ENCODE measurements at regions not wholly inside any gene's neighbourhood (a gene's known extent, or its start where the extent isn't known, plus 50 kb on each side); places are given as distances from the start of the nearest gene placed in this dataset.

GRCh38 chr16:65910291-65910690, 456.2 kb upstream of the CDH5 start:
- no peak for TF ChIP-seq GATA3 (IDR thresholded peaks at IDR 0.05; ENCODE audit: low read depth, low read length)
- no peak for TF ChIP-seq GATA2 (IDR thresholded peaks at IDR 0.05; ENCODE audit: low read depth, low read length)
